ENCODE measurements at regions not wholly inside any gene's neighbourhood (a gene's known extent, or its start where the extent isn't known, plus 50 kb on each side); places are given as distances from the start of the nearest gene placed in this dataset.

GRCh38 chr2:121144111-121144510 lies 140.9 kb downstream of the TFCP2L1 start:
- no peak for TF ChIP-seq GATA2 (IDR thresholded peaks at IDR 0.05; ENCODE audit: low read depth, low read length)
- TF ChIP-seq GATA3 (IDR thresholded peaks at IDR 0.05; ENCODE audit: low read depth, low read length) = no peak

Data from SH-SY5Y (cell line).